OCI-LY7 (cell line): ENCODE measurements at regions not wholly inside any gene's neighbourhood (a gene's known extent, or its start where the extent isn't known, plus 50 kb on each side); places are given as distances from the start of the nearest gene placed in this dataset.

Source experiments
- BruUV-seq: library from RNA; stranded (reverse); fragments of 400-500 nt; replicated peaks from 2 replicates; lab custom pipeline; 2021; lab: Mats Ljungman, UMichigan
- CTCF ChIA-PET: fragments of 300-600 bp; sonication (Branson Sonifier 250); formaldehyde crosslinking; loops from one replicate; lab custom pipeline; 2022; ENCODE audit warnings: antibody characterized with exemption; ENCODE audit not compliant: unreplicated experiment; lab: Charles Lee
- POLR2A ChIA-PET: fragments of 300-600 bp; sonication (Branson Sonifier 250); formaldehyde crosslinking; loops from one replicate; lab custom pipeline; 2022; ENCODE audit warnings: antibody characterized with exemption; lab: Charles Lee
- DNase-seq: peaks from one replicate; pipeline ENCODE4 v3.0.0-alpha.2; 2015; ENCODE audit warnings: low spot score
- H2AFZ ChIP-seq: fragments of 200-600 bp; sonication (generic), shearing (Covaris generic); 2 replicates; pipeline ENCODE4 v1.6.1; 2014; ENCODE audit warnings: mild to moderate bottlenecking, antibody characterized with exemption, low read length, moderate library complexity
- H3K27ac ChIP-seq: fragments of 200-600 bp; sonication (generic); 2 replicates; pipeline ENCODE4 v1.5.1; 2014; ENCODE audit warnings: mixed run types, low read depth, mild to moderate bottlenecking, moderate library complexity, low read length, inconsistent platforms; ENCODE audit not compliant: poor library complexity, severe bottlenecking
- H3K36me3 ChIP-seq: fragments of 200-600 bp; sonication (generic); 2 replicates; pipeline ENCODE4 v1.6.1; 2014; ENCODE audit warnings: mild to moderate bottlenecking, antibody characterized with exemption, low read length, moderate library complexity, mixed read lengths; ENCODE audit not compliant: insufficient read depth
- H3K4me1 ChIP-seq: fragments of 200-600 bp; sonication (generic); 2 replicates; pipeline ENCODE4 v1.5.1; 2014; ENCODE audit warnings: mild to moderate bottlenecking, low read length; ENCODE audit not compliant: insufficient read depth, poor library complexity, severe bottlenecking
- H3K4me2 ChIP-seq: fragments of 200-600 bp; sonication (generic); 2 replicates; pipeline ENCODE4 v1.6.1; 2014; ENCODE audit warnings: mild to moderate bottlenecking, low read length
- H3K4me3 ChIP-seq: fragments of 200-600 bp; sonication (generic); 2 replicates; pipeline ENCODE4 v1.5.1; 2014; ENCODE audit warnings: mild to moderate bottlenecking, low read depth, low read length; ENCODE audit not compliant: poor library complexity, severe bottlenecking
- H3K79me2 ChIP-seq: fragments of 200-600 bp; sonication (generic); 2 replicates; pipeline ENCODE4 v1.6.1; 2016; ENCODE audit warnings: low read depth, mild to moderate bottlenecking, low read length, moderate library complexity, mixed read lengths; ENCODE audit not compliant: insufficient read depth
- H3K9me2 ChIP-seq: fragments of 200-600 bp; sonication (generic); 2 replicates; pipeline ENCODE4 v1.6.1; 2016; ENCODE audit warnings: mild to moderate bottlenecking, low read length, mixed read lengths; ENCODE audit not compliant: insufficient read depth
- H3K9me3 ChIP-seq: fragments of 200-600 bp; sonication (generic); 2 replicates; pipeline ENCODE4 v1.6.1; 2014; ENCODE audit warnings: mild to moderate bottlenecking, mixed run types, low read length, mixed read lengths
- H4K20me1 ChIP-seq: fragments of 200-600 bp; sonication (generic); 2 replicates; pipeline ENCODE4 v1.6.1; 2014; ENCODE audit warnings: mild to moderate bottlenecking, antibody characterized with exemption, low read length, moderate library complexity, mixed read lengths; ENCODE audit not compliant: insufficient read depth
- EZH2phosphoT487 ChIP-seq: fragments of 200-600 bp; sonication (generic); IDR thresholded peaks from 2 replicates; pipeline ENCODE4 v1.6.1; 2018; ENCODE audit warnings: low read depth, borderline replicate concordance, mild to moderate bottlenecking, mixed run types, antibody characterized with exemption, low read length, moderate library complexity, mixed read lengths
- intact Hi-C: fragments of 100-400 bp; cut with micrococcal nuclease; formaldehyde crosslinking; loops from one replicate; pipeline ENCODE4 v1.10.0; 2022; ENCODE audit not compliant: unreplicated experiment
- TF ChIP-seq, protein P1 (sequence below): fragments of 200-600 bp; sonication (generic); conservative IDR thresholded peaks from 2 replicates; pipeline ENCODE4 v1.5.1; 2014; ENCODE audit warnings: mild to moderate bottlenecking, antibody characterized with exemption, low read length, moderate library complexity, mixed read lengths

DNA sequence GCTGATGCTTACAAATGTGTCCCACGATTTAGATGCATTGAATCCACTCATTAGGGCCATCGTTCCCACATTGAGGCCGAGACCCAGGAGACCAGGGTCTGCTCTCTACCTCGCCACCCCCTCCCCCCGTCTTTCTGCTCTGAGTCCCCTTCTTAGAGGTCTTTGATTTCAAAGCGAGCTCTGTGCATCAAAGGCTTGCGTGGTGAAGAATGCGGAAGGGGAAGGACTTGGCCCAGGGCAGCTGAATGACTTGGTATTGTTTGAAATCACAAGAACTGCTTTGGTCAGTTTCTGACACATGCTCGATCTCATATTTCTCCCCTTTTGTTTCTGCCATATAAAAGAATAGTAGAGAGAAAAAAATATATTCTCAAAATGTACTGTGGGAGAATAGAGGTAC, 78.3 kb upstream of the IRX1 start:
- no peak overlapping the region for H3K27ac ChIP-seq
- CTCF ChIA-PET, result no interaction called here
- H4K20me1 ChIP-seq, result no peaks in the 10 kb centered on the region
- no peak for DNase-seq
- POLR2A ChIA-PET, result no interaction called here
- no peaks in the 10 kb centered on the region for H3K4me1 ChIP-seq
- H3K36me3 ChIP-seq, result no peaks in the 10 kb centered on the region
- no peak overlapping the region for H3K4me3 ChIP-seq
- H2AFZ ChIP-seq, result no peak overlapping the region
- intact Hi-C loops, result no loop called here
- BruUV-seq, result no TSS peak
- no peaks in the 10 kb centered on the region for H3K9me2 ChIP-seq
- H3K79me2 ChIP-seq, result no peaks in the 10 kb centered on the region
- no peak overlapping the region for H3K4me2 ChIP-seq
- no peak for TF ChIP-seq EZH2phosphoT487
- TF ChIP-seq, protein P1, sequence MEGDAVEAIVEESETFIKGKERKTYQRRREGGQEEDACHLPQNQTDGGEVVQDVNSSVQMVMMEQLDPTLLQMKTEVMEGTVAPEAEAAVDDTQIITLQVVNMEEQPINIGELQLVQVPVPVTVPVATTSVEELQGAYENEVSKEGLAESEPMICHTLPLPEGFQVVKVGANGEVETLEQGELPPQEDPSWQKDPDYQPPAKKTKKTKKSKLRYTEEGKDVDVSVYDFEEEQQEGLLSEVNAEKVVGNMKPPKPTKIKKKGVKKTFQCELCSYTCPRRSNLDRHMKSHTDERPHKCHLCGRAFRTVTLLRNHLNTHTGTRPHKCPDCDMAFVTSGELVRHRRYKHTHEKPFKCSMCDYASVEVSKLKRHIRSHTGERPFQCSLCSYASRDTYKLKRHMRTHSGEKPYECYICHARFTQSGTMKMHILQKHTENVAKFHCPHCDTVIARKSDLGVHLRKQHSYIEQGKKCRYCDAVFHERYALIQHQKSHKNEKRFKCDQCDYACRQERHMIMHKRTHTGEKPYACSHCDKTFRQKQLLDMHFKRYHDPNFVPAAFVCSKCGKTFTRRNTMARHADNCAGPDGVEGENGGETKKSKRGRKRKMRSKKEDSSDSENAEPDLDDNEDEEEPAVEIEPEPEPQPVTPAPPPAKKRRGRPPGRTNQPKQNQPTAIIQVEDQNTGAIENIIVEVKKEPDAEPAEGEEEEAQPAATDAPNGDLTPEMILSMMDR, result no peak
- H3K9me3 ChIP-seq, result no peaks in the 10 kb centered on the region

DNA sequence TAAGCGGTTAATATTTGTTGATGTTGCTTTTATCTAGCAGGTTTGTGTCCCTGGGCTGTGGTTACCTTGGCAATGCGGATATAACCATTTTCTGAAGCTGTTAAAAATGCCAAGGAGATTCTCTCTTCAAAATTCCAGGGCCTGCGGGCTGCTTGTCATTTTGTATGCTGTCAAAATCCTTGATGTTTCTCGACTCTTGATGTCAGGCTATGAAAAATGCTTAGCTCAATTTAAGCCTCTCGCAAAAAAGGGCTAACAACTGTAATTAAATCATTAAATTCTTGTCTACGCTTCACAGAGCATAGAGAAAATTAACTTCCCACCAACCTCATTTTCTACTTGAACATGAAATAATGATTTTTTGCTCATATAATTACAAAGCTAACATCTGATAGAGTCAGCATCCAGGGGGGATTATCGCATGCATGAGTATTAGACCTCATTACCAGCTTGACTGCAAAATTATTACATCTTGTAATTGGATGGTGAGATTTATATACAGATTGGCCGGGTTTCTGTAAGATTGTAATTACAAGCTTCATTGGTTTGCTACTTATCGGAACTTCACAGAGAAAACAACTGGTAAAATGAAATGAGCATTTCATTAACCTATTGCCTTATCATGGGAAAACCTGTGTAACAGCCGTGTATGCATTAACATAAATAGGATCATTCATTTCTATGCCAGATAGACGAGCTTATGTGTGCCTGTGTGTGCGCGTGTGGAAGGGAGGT, 83.1 kb upstream of the IRX1 start:
- CTCF ChIA-PET, result no interaction called here
- intact Hi-C loops, result no loop called here
- Histone ChIP-seq H3K4me3 (no peak overlapping the region), H2AFZ (no peak overlapping the region), H3K9me2 (no peaks in the 10 kb centered on the region), H3K4me2 (no peak overlapping the region), H3K4me1 (no peaks in the 10 kb centered on the region), H3K36me3 (no peaks in the 10 kb centered on the region), H3K79me2 (no peaks in the 10 kb centered on the region), H3K9me3 (no peaks in the 10 kb centered on the region), H3K27ac (no peak overlapping the region), H4K20me1 (no peaks in the 10 kb centered on the region)
- TF ChIP-seq, protein P1, result no peak
- TF ChIP-seq EZH2phosphoT487, result no peak
- POLR2A ChIA-PET, result no interaction called here
- DNase-seq, result no peak
- BruUV-seq, result no TSS peak

DNA sequence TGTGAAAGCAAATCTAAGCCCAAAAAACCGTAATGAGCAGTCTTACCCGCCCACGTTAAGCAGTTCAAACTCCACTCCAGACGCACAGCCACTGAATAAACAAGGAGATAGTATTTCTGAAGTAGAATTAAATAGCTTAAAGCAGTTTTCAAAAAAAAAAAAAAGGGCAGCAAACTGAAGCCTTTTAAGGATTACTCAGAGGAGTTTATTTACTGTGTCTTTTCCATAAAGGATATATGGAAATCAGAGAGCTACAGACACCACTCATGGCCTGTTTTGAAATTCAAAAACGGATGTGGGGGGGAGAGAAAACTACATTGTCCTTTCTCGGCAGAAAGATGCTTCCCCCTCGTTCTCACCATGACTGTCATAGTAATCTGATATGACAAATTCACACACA, 83.7 kb upstream of the IRX1 start:
- no peak for DNase-seq
- Histone ChIP-seq H3K36me3 (no peaks in the 10 kb centered on the region), H3K9me2 (no peaks in the 10 kb centered on the region), H3K9me3 (no peaks in the 10 kb centered on the region), H4K20me1 (no peaks in the 10 kb centered on the region), H3K4me2 (no peak overlapping the region), H2AFZ (no peak overlapping the region), H3K79me2 (no peaks in the 10 kb centered on the region), H3K4me1 (no peaks in the 10 kb centered on the region), H3K27ac (no peak overlapping the region), H3K4me3 (no peak overlapping the region)
- BruUV-seq, result no TSS peak
- ChIA-PET POLR2A (no interaction called here), CTCF (no interaction called here)
- TF ChIP-seq EZH2phosphoT487, result no peak
- TF ChIP-seq, protein P1, result no peak
- intact Hi-C loops, result no loop called here
